GM23248 (cell line): ENCODE measurements at regions not wholly inside any gene's neighbourhood (a gene's known extent, or its start where the extent isn't known, plus 50 kb on each side); places are given as distances from the start of the nearest gene placed in this dataset.

Experiments
- DNase-seq: peaks from one replicate; pipeline ENCODE4 v3.0.0-alpha.2; 2015
- H2AFZ ChIP-seq: fragments of 200-600 bp; sonication (generic); 2 replicates; pipeline ENCODE4 v1.6.1; 2016; ENCODE audit warnings: antibody characterized with exemption
- H3F3A ChIP-seq: fragments of 200-600 bp; sonication (generic); 2 replicates; pipeline ENCODE4 v1.6.1; 2016; ENCODE audit warnings: mild to moderate bottlenecking, antibody characterized with exemption, mixed run types; ENCODE audit not compliant: insufficient read depth
- H3K27ac ChIP-seq: fragments of 200-600 bp; sonication (generic); 2 replicates; pipeline ENCODE4 v1.5.1; 2016; ENCODE audit warnings: mild to moderate bottlenecking
- H3K27me3 ChIP-seq: fragments of 200-600 bp; sonication (generic); replicated peaks from 2 replicates; pipeline ENCODE4 v1.6.1; 2016; ENCODE audit warnings: mild to moderate bottlenecking; ENCODE audit not compliant: insufficient read depth
- H3K36me3 ChIP-seq: fragments of 200-600 bp; sonication (generic); 2 replicates; pipeline ENCODE4 v1.6.1; 2016; ENCODE audit warnings: low read depth, mild to moderate bottlenecking
- H3K4me1 ChIP-seq: fragments of 200-600 bp; sonication (generic); 2 replicates; pipeline ENCODE4 v1.6.1; 2016; ENCODE audit warnings: mild to moderate bottlenecking; ENCODE audit not compliant: insufficient read depth
- H3K4me2 ChIP-seq: fragments of 200-600 bp; sonication (generic); one replicate; pipeline ENCODE4 v1.6.1; 2016; ENCODE audit warnings: mild to moderate bottlenecking; ENCODE audit not compliant: unreplicated experiment
- H3K4me3 ChIP-seq: fragments of 200-600 bp; sonication (generic); 2 replicates; pipeline ENCODE4 v1.5.1; 2016; ENCODE audit warnings: mild to moderate bottlenecking
- H3K79me2 ChIP-seq: fragments of 200-600 bp; sonication (generic); 2 replicates; pipeline ENCODE4 v1.6.1; 2016; ENCODE audit warnings: mild to moderate bottlenecking; ENCODE audit not compliant: insufficient read depth
- H3K9ac ChIP-seq: fragments of 200-600 bp; sonication (generic); 2 replicates; pipeline ENCODE4 v1.6.1; 2016; ENCODE audit warnings: mild to moderate bottlenecking
- H3K9me2 ChIP-seq: fragments of 200-600 bp; sonication (generic); 2 replicates; pipeline ENCODE4 v1.6.1; 2016; ENCODE audit warnings: mixed run types, mild to moderate bottlenecking, moderate library complexity; ENCODE audit not compliant: insufficient read depth
- H3K9me3 ChIP-seq: fragments of 200-600 bp; sonication (generic); one replicate; pipeline ENCODE4 v1.6.1; 2017; ENCODE audit warnings: low read depth
- H4K20me1 ChIP-seq: fragments of 200-600 bp; sonication (generic); 2 replicates; pipeline ENCODE4 v1.6.0; 2016; ENCODE audit not compliant: insufficient read depth
- EZH2 ChIP-seq: fragments of 200-600 bp; sonication (generic); IDR thresholded peaks from 2 replicates; pipeline ENCODE4 v1.6.1; 2018; ENCODE audit warnings: antibody characterized with exemption, mild to moderate bottlenecking; ENCODE audit not compliant: insufficient read depth, poor library complexity, severe bottlenecking
- EZH2phosphoT487 ChIP-seq: fragments of 200-600 bp; sonication (generic); IDR thresholded peaks from 2 replicates; pipeline ENCODE4 v1.6.1; 2018; ENCODE audit warnings: antibody characterized with exemption, moderate library complexity, mild to moderate bottlenecking, low read depth; ENCODE audit not compliant: insufficient read depth
- WGBS, 2 experiments: methylation state at CpG; one replicate each; pipeline ENCODE4 v1.1.6; 2015 to 2017; ENCODE audit warnings: low lambda C conversion rate in 2 of 2, low coverage in 1 of 2; ENCODE audit errors: missing lambda C conversion rate in 2 of 2; 5-methylcytosine and 5-hydroxymethylcytosine counted together
- in situ Hi-C: fragments of 300-500 bp; cut with MboI; formaldehyde crosslinking; loops from 2 replicates; pipeline ENCODE4 v1.15.0; 2020

GRCh38 chr1:112234710-112235109 is 161.3 kb upstream of the CTTNBP2NL start:
- no peak for DNase-seq
- H4K20me1 ChIP-seq: no peaks in the 10 kb centered on the region
- 39 to 50% methylated on average over 3 of the region's 3 CpGs for WGBS, 2 experiments
- no peak overlapping the region for H3K9ac ChIP-seq
- no peak overlapping the region for H3K4me3 ChIP-seq
- H3F3A ChIP-seq: no peaks in the 10 kb centered on the region
- H3K9me2 ChIP-seq: no peaks in the 10 kb centered on the region
- no peak overlapping the region for H3K4me2 ChIP-seq
- H3K36me3 ChIP-seq: no peaks in the 10 kb centered on the region
- H3K27me3 ChIP-seq: no peaks in the 10 kb centered on the region
- no peaks in the 10 kb centered on the region for H3K79me2 ChIP-seq
- H2AFZ ChIP-seq: no peak overlapping the region
- TF ChIP-seq EZH2phosphoT487: no peak
- TF ChIP-seq EZH2: no peak
- no peak overlapping the region for H3K27ac ChIP-seq
- no peaks in the 10 kb centered on the region for H3K4me1 ChIP-seq
- no peaks in the 10 kb centered on the region for H3K9me3 ChIP-seq
- in situ Hi-C loops: no loop called here

- TF ChIP-seq EZH2 (no peak), EZH2phosphoT487 (no peak)
- no peaks in the 10 kb centered on the region for H3K79me2 ChIP-seq
- H3K4me3 ChIP-seq: no peak overlapping the region
- no peak overlapping the region for H3K4me2 ChIP-seq
- no peaks in the 10 kb centered on the region for H3K9me3 ChIP-seq
- no peaks in the 10 kb centered on the region for H3K27me3 ChIP-seq
- no peak for DNase-seq
- H3K9me2 ChIP-seq: no peaks in the 10 kb centered on the region
- no peak overlapping the region for H3K9ac ChIP-seq
- H2AFZ ChIP-seq: no peak overlapping the region
- no peaks in the 10 kb centered on the region for H3K36me3 ChIP-seq
- in situ Hi-C loops: no loop called here
- no peaks in the 10 kb centered on the region for H3K4me1 ChIP-seq
- H3K27ac ChIP-seq: no peak overlapping the region
- no peaks in the 10 kb centered on the region for H3F3A ChIP-seq
- H4K20me1 ChIP-seq: no peaks in the 10 kb centered on the region
- WGBS, 2 experiments: 47 to 50% methylated on average over 2 of the region's 2 CpGs
Observed at GRCh38 chr1:112237983-112238545, 157.9 kb upstream of the CTTNBP2NL start.

- no peak overlapping the region for H3K9ac ChIP-seq
- no peaks in the 10 kb centered on the region for H3K9me2 ChIP-seq
- H3K4me3 ChIP-seq: no peak overlapping the region
- H3F3A ChIP-seq: no peaks in the 10 kb centered on the region
- no peaks in the 10 kb centered on the region for H3K9me3 ChIP-seq
- no peak overlapping the region for H3K4me2 ChIP-seq
- in situ Hi-C loops: no loop called here
- no peaks in the 10 kb centered on the region for H3K4me1 ChIP-seq
- no peaks in the 10 kb centered on the region for H3K27me3 ChIP-seq
- no peaks in the 10 kb centered on the region for H3K36me3 ChIP-seq
- H2AFZ ChIP-seq: no peak overlapping the region
- H3K79me2 ChIP-seq: no peaks in the 10 kb centered on the region
- DNase-seq: no peak
- WGBS, 2 experiments: 61 to 66% methylated on average over 6 of the region's 6 CpGs
- TF ChIP-seq EZH2 (no peak), EZH2phosphoT487 (no peak)
- no peaks in the 10 kb centered on the region for H4K20me1 ChIP-seq
- no peak overlapping the region for H3K27ac ChIP-seq
Observed at GRCh38 chr1:112239683-112240330, 156.2 kb upstream of the CTTNBP2NL start.

- Histone ChIP-seq H3K27ac (no peak overlapping the region), H3K9me2 (no peaks in the 10 kb centered on the region), H3K36me3 (no peaks in the 10 kb centered on the region), H2AFZ (no peak overlapping the region), H3K4me1 (no peaks in the 10 kb centered on the region), H3K4me3 (no peak overlapping the region), H3K4me2 (no peak overlapping the region), H3K9ac (no peak overlapping the region), H3F3A (no peaks in the 10 kb centered on the region), H3K27me3 (no peaks in the 10 kb centered on the region), H3K9me3 (no peaks in the 10 kb centered on the region), H4K20me1 (no peaks in the 10 kb centered on the region), H3K79me2 (no peaks in the 10 kb centered on the region)
- no peak for TF ChIP-seq EZH2phosphoT487
- TF ChIP-seq EZH2: no peak
- WGBS, 2 experiments: 67 to 68% methylated on average over 5 of the region's 5 CpGs
- no peak for DNase-seq
- in situ Hi-C loops: no loop called here
Observed at GRCh38 chr1:112242470-112242869, 153.5 kb upstream of the CTTNBP2NL start.

- 74 to 84% methylated on average over 3 of the region's 3 CpGs for WGBS, 2 experiments
- H3K4me3 ChIP-seq: no peak overlapping the region
- 0 out of 2 replicates have a peak, but pooled peaks cover 3% of the 10 kb centered on the region for H3K27me3 ChIP-seq
- no peaks in the 10 kb centered on the region for H3K9me2 ChIP-seq
- H3K4me2 ChIP-seq: no peak overlapping the region
- in situ Hi-C loops: no loop called here
- H2AFZ ChIP-seq: no peak overlapping the region
- H3K9ac ChIP-seq: no peak overlapping the region
- TF ChIP-seq EZH2phosphoT487 (no peak), EZH2 (no peak)
- H3F3A ChIP-seq: no peaks in the 10 kb centered on the region
- H3K36me3 ChIP-seq: no peaks in the 10 kb centered on the region
- H3K4me1 ChIP-seq: no peaks in the 10 kb centered on the region
- no peak for DNase-seq
- no peaks in the 10 kb centered on the region for H3K9me3 ChIP-seq
- no peak overlapping the region for H3K27ac ChIP-seq
- no peaks in the 10 kb centered on the region for H4K20me1 ChIP-seq
- no peaks in the 10 kb centered on the region for H3K79me2 ChIP-seq
Observed at GRCh38 chr1:112244131-112244530, 151.9 kb upstream of the CTTNBP2NL start.
